NCI-H1436 (cell line): ENCODE measurements at regions not wholly inside any gene's neighbourhood (a gene's known extent, or its start where the extent isn't known, plus 50 kb on each side); places are given as distances from the start of the nearest gene placed in this dataset.

ENCODE experiments used
- DNase-seq: peaks from one replicate; lab custom pipeline; 2025; lab: John Stamatoyannopoulos, UW

- DNase-seq: no peak
Observed at GRCh38 chr1:22285549-22286396, 142.9 kb upstream of the WNT4 start.

GRCh38 chr1:22286491-22286890 is 143.6 kb upstream of the WNT4 start:
- DNase-seq: no peak

GRCh38 chr1:22287273-22287672 is 144.4 kb upstream of the WNT4 start:
- DNase-seq: no peak

- DNase-seq: no peak
Observed at GRCh38 chr1:22287946-22288520, 145.1 kb upstream of the WNT4 start.

GRCh38 chr1:22288593-22289241 is 145.8 kb upstream of the WNT4 start:
- DNase-seq: no peak

GRCh38 chr1:22289307-22289995 is 146.6 kb upstream of the WNT4 start:
- no peak for DNase-seq

GRCh38 chr1:22290157-22290556 is 147.3 kb upstream of the WNT4 start:
- DNase-seq: no peak

GRCh38 chr1:22290611-22291010 is 147.7 kb upstream of the WNT4 start:
- DNase-seq: no peak

- DNase-seq: no peak
Observed at GRCh38 chr1:22291057-22291456, 148.2 kb upstream of the WNT4 start.

GRCh38 chr1:22291494-22291893 is 148.6 kb upstream of the WNT4 start:
- no peak for DNase-seq

- DNase-seq: no peak
Observed at GRCh38 chr1:22292011-22292788, 149.3 kb upstream of the WNT4 start.

- DNase-seq: no peak
Observed at GRCh38 chr1:22295396-22295795, 152.5 kb upstream of the WNT4 start.

- no peak for DNase-seq
Observed at GRCh38 chr1:22295856-22296255, 153.0 kb upstream of the WNT4 start.

GRCh38 chr1:22296701-22297591 is 154.0 kb upstream of the WNT4 start:
- DNase-seq: no peak

GRCh38 chr1:22297999-22298398 is 153.7 kb upstream of the ZBTB40 start:
- no peak for DNase-seq

GRCh38 chr1:22303816-22304215 is 147.8 kb upstream of the ZBTB40 start:
- no peak for DNase-seq

GRCh38 chr1:22309572-22309971 is 142.1 kb upstream of the ZBTB40 start:
- DNase-seq: no peak

- no peak for DNase-seq
Observed at GRCh38 chr1:22311461-22311860, 140.2 kb upstream of the ZBTB40 start.

- no peak for DNase-seq
Observed at GRCh38 chr1:22313321-22313720, 138.3 kb upstream of the ZBTB40 start.

GRCh38 chr1:22314706-22315105 is 136.9 kb upstream of the ZBTB40 start:
- no peak for DNase-seq
